Heart right ventricle (tissue), 16 donors: ENCODE measurements at regions not wholly inside any gene's neighbourhood (a gene's known extent, or its start where the extent isn't known, plus 50 kb on each side); places are given as distances from the start of the nearest gene placed in this dataset.
"Not testable (repeated sequence)": the region's sequence is repeated elsewhere in the genome, so short reads cannot be mapped to it uniquely, and the experiment has no call there.

Experiments used
- ATAC-seq, 8 donors: fragments of 200-7000 bp; cut with Tn5 transposase; one replicate each; pipeline ENCODE4 v1.9.1; 2020; ENCODE audit warnings: mild to moderate bottlenecking in 8 of 8, moderate library complexity in 8 of 8, moderate number of reproducible peaks in 1 of 8
- DNase-seq, 2 donors: peaks; one replicate each; pipeline ENCODE4 v3.0.0-alpha.2; 2020
- H3K27ac ChIP-seq, 10 donors: fragments of 200-600 bp; sonication (generic) in 2 of 10; one replicate each; pipeline versions ENCODE4 v1.5.0 to v1.8.0; 2020 to 2022; ENCODE audit warnings: mild to moderate bottlenecking in 3 of 10
- H3K27me3 ChIP-seq, 7 donors: fragments of 200-600 bp; one replicate each; pipeline ENCODE4 v1.8.0; 2021 to 2022; ENCODE audit warnings: mild to moderate bottlenecking in 2 of 7
- H3K36me3 ChIP-seq, 9 donors: fragments of 200-600 bp; sonication (generic) in 1 of 9; one replicate each; pipeline versions ENCODE4 v1.5.0 to v1.8.0; 2020 to 2022; ENCODE audit warnings: mild to moderate bottlenecking in 2 of 9
- H3K4me1 ChIP-seq, 9 donors: fragments of 200-600 bp; sonication (generic) in 1 of 9; one replicate each; pipeline versions ENCODE4 v1.5.0 to v1.8.0; 2020 to 2022; ENCODE audit warnings: mild to moderate bottlenecking in 4 of 9
- H3K4me3 ChIP-seq, 10 donors: fragments of 200-600 bp; sonication (generic) in 2 of 10; one replicate each; pipeline versions ENCODE4 v1.5.0 to v1.8.0; 2020 to 2022; ENCODE audit warnings: mild to moderate bottlenecking in 7 of 10, moderate library complexity in 2 of 10
- H3K9me3 ChIP-seq, 11 donors: fragments of 200-600 bp in 10 of 11; sonication (generic) in 2 of 11; one replicate each; pipeline versions ENCODE4 v1.5.0 to v1.8.0; 2013 to 2022; ENCODE audit warnings: mild to moderate bottlenecking in 2 of 11, control low read depth in 1 of 11, moderate library complexity in 1 of 11
- WGBS, 2 donors: extraction: QIAGEN DNeasy Blood & Tissue Kit; methylation state at CpG; one replicate each; pipeline ENCODE4 v1.1.7; 2013; ENCODE audit warnings: inconsistent platforms in 1 of 2; 5-methylcytosine and 5-hydroxymethylcytosine counted together
- intact Hi-C, 10 donors: fragments of 100-400 bp; cut with DNase I; formaldehyde crosslinking; loops; one replicate each; pipeline versions ENCODE4 v1.11.1 to v1.14.2; 2022
- TF ChIP-seq, protein P1 (sequence below), 9 donors: fragments of 200-600 bp; sonication (generic) in 2 of 9; IDR thresholded peaks; one replicate each; pipeline versions ENCODE4 v1.5.0 to v1.8.0; 2021 to 2022; ENCODE audit warnings: antibody characterized with exemption in 9 of 9, mild to moderate bottlenecking in 5 of 9, moderate library complexity in 1 of 9
- donor health status: Arrhythmogenic right ventricular cardiomyopathy.
- donor health status: ischemic (EF 13 %, LVEDD 7.1; RV severe dilation, severe dysfunction).
- donor health status: healthy with polysubstance abuse.
- donor health status: DM: no; HTN: yes; CAD: no.
- donor health status: DM: no; HTN: no; CAD: no.
- donor health status: ischemic (EF 25% LVEDD 6.9; RV normal size, moderate dysfunction).
- donor health status: ischemic (EF 25% LVEDD 5.7; RV mildly dilated, moderate dysfunction).
- donor health status: healthy.
- donor health status: DM: yes; HTN: yes; CAD: no.
- donor health status: Ischemic cardiomyopathy.
- donor health status: ischemic (EF 35%, LVEDD 5.7; RV mildly dilated, moderate dysfunction).
- donor health status: nonischemic (EF 11% LVEDD 7.7; RV severe dilation, severe dysfunction).
- donor health status: DM: yes; HTN: yes; CAD: no.
- donor health status: PGD.
- donor health status: ischemic (EF 29% LVEDD 5.4; RV normal size, mild dysfunction).
- donor health status: nonischemic (EF 23%, LVEDD 6.1; RV moderate dilation, normal function).

- H3K4me1 ChIP-seq = no peaks in the 10 kb centered on the region
- ATAC-seq (no peak), DNase-seq (no peak)
- H3K4me3 ChIP-seq = no peak overlapping the region
- no peaks in the 10 kb centered on the region for H3K27me3 ChIP-seq
- 58 to 63% methylated on average over 2 of the region's 2 CpGs for WGBS, 2 donors
- H3K36me3 ChIP-seq = no peaks in the 10 kb centered on the region
- H3K9me3 ChIP-seq = peaks cover 0 to 10% (median 0%) of the 10 kb centered on the region in 11 donors
- intact Hi-C loops = no loop called here
- H3K27ac ChIP-seq = no peak overlapping the region
- TF ChIP-seq, protein P1, sequence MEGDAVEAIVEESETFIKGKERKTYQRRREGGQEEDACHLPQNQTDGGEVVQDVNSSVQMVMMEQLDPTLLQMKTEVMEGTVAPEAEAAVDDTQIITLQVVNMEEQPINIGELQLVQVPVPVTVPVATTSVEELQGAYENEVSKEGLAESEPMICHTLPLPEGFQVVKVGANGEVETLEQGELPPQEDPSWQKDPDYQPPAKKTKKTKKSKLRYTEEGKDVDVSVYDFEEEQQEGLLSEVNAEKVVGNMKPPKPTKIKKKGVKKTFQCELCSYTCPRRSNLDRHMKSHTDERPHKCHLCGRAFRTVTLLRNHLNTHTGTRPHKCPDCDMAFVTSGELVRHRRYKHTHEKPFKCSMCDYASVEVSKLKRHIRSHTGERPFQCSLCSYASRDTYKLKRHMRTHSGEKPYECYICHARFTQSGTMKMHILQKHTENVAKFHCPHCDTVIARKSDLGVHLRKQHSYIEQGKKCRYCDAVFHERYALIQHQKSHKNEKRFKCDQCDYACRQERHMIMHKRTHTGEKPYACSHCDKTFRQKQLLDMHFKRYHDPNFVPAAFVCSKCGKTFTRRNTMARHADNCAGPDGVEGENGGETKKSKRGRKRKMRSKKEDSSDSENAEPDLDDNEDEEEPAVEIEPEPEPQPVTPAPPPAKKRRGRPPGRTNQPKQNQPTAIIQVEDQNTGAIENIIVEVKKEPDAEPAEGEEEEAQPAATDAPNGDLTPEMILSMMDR (IDR thresholded peaks at IDR 0.05) = no peak
Observed at GRCh38 chr10:18830277-18830676, 171.0 kb downstream of the ARL5B start.

GRCh38 chr10:18856623-18857022 is 192.0 kb upstream of the MALRD1 start:
- H3K4me1 ChIP-seq, DNase-seq, H3K27me3 ChIP-seq, intact Hi-C loops, H3K27ac ChIP-seq, ATAC-seq, H3K4me3 ChIP-seq, H3K9me3 ChIP-seq, H3K36me3 ChIP-seq: not testable (repeated sequence)
- 74 to 76% methylated on average over 7 of the region's 7 CpGs for WGBS, 2 donors

DNA sequence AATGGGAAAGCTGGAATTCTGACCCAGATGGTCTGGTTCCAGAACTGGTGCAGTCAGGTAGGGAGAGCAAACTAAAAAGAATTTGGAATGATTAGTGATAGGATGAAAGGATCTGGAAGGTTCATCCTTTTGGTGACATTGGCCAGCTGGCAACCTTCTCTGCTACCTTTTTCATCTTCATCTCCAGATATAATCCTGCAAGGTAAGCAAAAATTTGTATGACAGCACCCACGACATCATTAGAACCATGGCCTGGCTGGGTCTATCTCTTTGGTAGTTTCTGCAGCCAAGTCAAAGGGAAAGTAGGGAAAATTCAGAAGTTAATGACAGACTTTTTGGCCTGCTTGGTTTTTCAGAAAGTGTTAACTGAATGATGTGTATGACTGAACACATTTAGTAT is 188.9 kb upstream of the MALRD1 start:
- no peak overlapping the region for H3K27ac ChIP-seq
- no peak for DNase-seq
- intact Hi-C loops = no loop called here

DNA sequence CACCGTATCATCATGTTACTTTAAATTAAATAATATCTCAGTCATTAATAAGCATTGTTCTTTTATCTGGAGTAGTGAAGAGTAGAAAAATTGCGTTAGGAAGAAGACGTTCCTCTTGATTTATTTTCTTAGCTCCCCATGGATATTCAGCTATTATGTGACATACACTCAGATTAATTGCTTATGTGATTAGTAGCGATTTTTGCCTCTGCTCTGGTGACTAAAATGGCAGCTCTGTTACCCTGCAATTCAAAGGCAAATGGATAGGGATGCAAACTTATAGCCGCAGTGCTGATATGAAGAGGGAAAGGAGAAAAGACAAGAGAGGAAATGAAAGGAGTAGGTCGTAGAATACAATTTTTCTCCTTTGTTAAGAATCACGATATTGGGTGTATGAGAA is 188.4 kb upstream of the MALRD1 start:
- Histone ChIP-seq H3K36me3 (no peaks in the 10 kb centered on the region), H3K27me3 (no peaks in the 10 kb centered on the region), H3K27ac (no peak overlapping the region), H3K4me3 (no peak overlapping the region), H3K9me3 (peaks cover 0 to 16% (median 0%) of the 10 kb centered on the region in 11 donors), H3K4me1 (no peaks in the 10 kb centered on the region)
- intact Hi-C loops = no loop called here
- WGBS, 2 donors = 84% methylated on average over 7 of the region's 7 CpGs
- no peak for DNase-seq
- TF ChIP-seq, protein P1 (IDR thresholded peaks at IDR 0.05) = no peak
- ATAC-seq = no peak

More for the DNA sequence above, 188.9 kb upstream of the MALRD1 start:
- no peak for ATAC-seq
- TF ChIP-seq, protein P1 (IDR thresholded peaks at IDR 0.05) = no peak
- H3K36me3 ChIP-seq = no peaks in the 10 kb centered on the region
- H3K9me3 ChIP-seq = peaks cover 0 to 13% (median 0%) of the 10 kb centered on the region in 11 donors
- no peaks in the 10 kb centered on the region for H3K27me3 ChIP-seq
- H3K4me3 ChIP-seq = no peak overlapping the region
- no peaks in the 10 kb centered on the region for H3K4me1 ChIP-seq
- 63 to 69% methylated on average over 1 of the region's 1 CpG for WGBS, 2 donors

DNA sequence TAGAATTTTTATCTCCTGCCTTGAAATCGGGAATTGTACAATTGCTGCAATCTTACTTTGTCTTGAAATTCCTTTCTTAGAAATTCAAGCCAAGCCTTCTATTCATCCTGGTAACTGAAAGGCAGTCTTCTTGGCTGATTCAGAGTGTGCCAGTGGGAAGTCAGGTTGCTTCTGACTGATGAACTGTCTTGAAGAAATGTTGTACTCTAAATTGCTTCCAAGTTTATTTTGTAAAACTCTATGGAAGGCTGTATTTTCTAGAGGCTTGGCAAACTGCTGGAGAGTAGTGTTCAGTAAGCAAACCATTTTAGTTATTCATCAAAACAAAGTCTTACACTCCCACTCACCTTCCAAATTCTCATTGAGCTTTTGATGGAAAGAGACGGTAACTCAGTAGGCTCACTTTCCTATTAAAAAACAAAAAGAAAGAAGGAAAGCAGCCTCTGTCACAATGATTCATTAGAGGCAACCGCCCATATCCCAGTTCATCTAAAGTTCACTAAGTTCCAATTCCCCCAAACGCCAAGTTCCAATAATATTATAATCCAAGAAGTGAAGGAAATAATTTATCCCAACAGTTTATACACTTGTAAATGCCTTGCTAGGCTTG is 187.9 kb upstream of the MALRD1 start:
- H3K36me3 ChIP-seq = no peaks in the 10 kb centered on the region
- no peak for DNase-seq
- peaks cover 0 to 16% (median 0%) of the 10 kb centered on the region in 11 donors for H3K9me3 ChIP-seq
- intact Hi-C loops = no loop called here
- no peaks in the 10 kb centered on the region for H3K27me3 ChIP-seq
- no peaks in the 10 kb centered on the region for H3K4me1 ChIP-seq
- no peak overlapping the region for H3K4me3 ChIP-seq
- no peak overlapping the region for H3K27ac ChIP-seq
- WGBS, 2 donors = 73 to 76% methylated on average over 4 of the region's 4 CpGs
- TF ChIP-seq, protein P1 (IDR thresholded peaks at IDR 0.05) = no peak
- no peak for ATAC-seq
